ENCODE measurements at regions not wholly inside any gene's neighbourhood (a gene's known extent, or its start where the extent isn't known, plus 50 kb on each side); places are given as distances from the start of the nearest gene placed in this dataset.
"Not testable (repeated sequence)": the region's sequence is repeated elsewhere in the genome, so short reads cannot be mapped to it uniquely, and the experiment has no call there.

GRCh38 chr2:49857371-49858112 is 703.2 kb upstream of the FSHR start:
- no peaks in the 10 kb centered on the region for H3K4me1 Mint-ChIP-seq (ENCODE audit: low read depth)
- ATAC-seq = no peak
- ChIA-PET POLR2A (no interaction called here), CTCF (no interaction called here)
- intact Hi-C loops (cut with micrococcal nuclease) = no loop called here
- no peak overlapping the region for H3K27ac Mint-ChIP-seq
- TF ChIP-seq CTCF (IDR thresholded peaks at IDR 0.05) = no peak
- no peak overlapping the region for H3K4me3 Mint-ChIP-seq
- no peak for DNase-seq
- H3K36me3 Mint-ChIP-seq (ENCODE audit: low read depth) = no peaks in the 10 kb centered on the region
- no peaks in the 10 kb centered on the region for H3K27me3 Mint-ChIP-seq
- H3K9me3 Mint-ChIP-seq = peaks cover 4% of the 10 kb centered on the region

GRCh38 chr2:49845671-49846070 is 691.4 kb upstream of the FSHR start:
- no peaks in the 10 kb centered on the region for H3K4me1 Mint-ChIP-seq (ENCODE audit: low read depth)
- H3K27me3 Mint-ChIP-seq = no peaks in the 10 kb centered on the region
- intact Hi-C loops (cut with micrococcal nuclease) = no loop called here
- no peaks in the 10 kb centered on the region for H3K36me3 Mint-ChIP-seq (ENCODE audit: low read depth)
- H3K9me3 Mint-ChIP-seq = peaks cover 2% of the 10 kb centered on the region
- ChIA-PET CTCF (no interaction called here), POLR2A (no interaction called here)
- H3K4me3 Mint-ChIP-seq = no peak overlapping the region
- no peak overlapping the region for H3K27ac Mint-ChIP-seq
- DNase-seq = no peak
- no peak for TF ChIP-seq CTCF (IDR thresholded peaks at IDR 0.05)
- ATAC-seq = no peak

- ChIA-PET CTCF (no interaction called here), POLR2A (no interaction called here)
- Mint-ChIP-seq H3K27me3 (no peaks in the 10 kb centered on the region), H3K27ac (no peak overlapping the region), H3K36me3 (ENCODE audit: low read depth) (no peaks in the 10 kb centered on the region), H3K4me1 (ENCODE audit: low read depth) (no peaks in the 10 kb centered on the region), H3K4me3 (no peak overlapping the region), H3K9me3 (peaks cover 2% of the 10 kb centered on the region)
- no peak for ATAC-seq
- intact Hi-C loops (cut with micrococcal nuclease) = no loop called here
- no peak for TF ChIP-seq CTCF (IDR thresholded peaks at IDR 0.05)
- no peak for DNase-seq
Observed at GRCh38 chr2:49845021-49845420, 690.7 kb upstream of the FSHR start.

GRCh38 chr2:49844113-49844512 is 689.8 kb upstream of the FSHR start:
- DNase-seq; H3K9me3 Mint-ChIP-seq; H3K36me3 Mint-ChIP-seq (ENCODE audit: low read depth); CTCF ChIA-PET; H3K27me3 Mint-ChIP-seq; H3K4me1 Mint-ChIP-seq (ENCODE audit: low read depth); H3K4me3 Mint-ChIP-seq; POLR2A ChIA-PET; ATAC-seq; H3K27ac Mint-ChIP-seq; intact Hi-C loops (cut with micrococcal nuclease): not testable (repeated sequence)

- POLR2A ChIA-PET = no interaction called here
- H3K4me3 Mint-ChIP-seq = no peak overlapping the region
- H3K36me3 Mint-ChIP-seq (ENCODE audit: low read depth) = no peaks in the 10 kb centered on the region
- TF ChIP-seq CTCF (IDR thresholded peaks at IDR 0.05) = no peak
- peaks cover 2% of the 10 kb centered on the region for H3K9me3 Mint-ChIP-seq
- intact Hi-C loops (cut with micrococcal nuclease) = no loop called here
- H3K27ac Mint-ChIP-seq = no peak overlapping the region
- no peaks in the 10 kb centered on the region for H3K27me3 Mint-ChIP-seq
- DNase-seq = no peak
- CTCF ChIA-PET = no interaction called here
- no peaks in the 10 kb centered on the region for H3K4me1 Mint-ChIP-seq (ENCODE audit: low read depth)
- no peak for ATAC-seq
Observed at GRCh38 chr2:49843314-49843713, 689.0 kb upstream of the FSHR start.

Data from activated CD8-positive, alpha-beta T cell treated with anti-CD3 and anti-CD28 coated beads for 36 hours (primary cell).